HG02623 (cell line): ENCODE measurements at regions not wholly inside any gene's neighbourhood (a gene's known extent, or its start where the extent isn't known, plus 50 kb on each side); places are given as distances from the start of the nearest gene placed in this dataset.
"Not testable (repeated sequence)": the region's sequence is repeated elsewhere in the genome, so short reads cannot be mapped to it uniquely, and the experiment has no call there.

Experiments
- ATAC-seq: cut with Tn5 transposase; IDR thresholded peaks from one replicate; pipeline ENCODE4 v1.9.1; 2021; ENCODE audit warnings: moderate library complexity; ENCODE audit not compliant: unreplicated experiment

GRCh38 chr16:76970087-76970744 is 220.8 kb upstream of the MON1B start:
- ATAC-seq, result no peak

GRCh38 chr16:76970745-76971099 is 220.3 kb upstream of the MON1B start:
- no peak for ATAC-seq

GRCh38 chr16:76976101-76976500 is 214.9 kb upstream of the MON1B start:
- peak; percentile 89 for ATAC-seq

GRCh38 chr16:76976756-76977155 is 214.2 kb upstream of the MON1B start:
- ATAC-seq, result no peak

- no peak for ATAC-seq
Measured at GRCh38 chr16:76984196-76984595, 206.8 kb upstream of the MON1B start.

GRCh38 chr16:76985392-76986045 is 205.5 kb upstream of the MON1B start:
- ATAC-seq, result no peak

- ATAC-seq, result no peak
Measured at GRCh38 chr16:76988526-76988925, 202.5 kb upstream of the MON1B start.

- ATAC-seq, result no peak
Measured at GRCh38 chr16:77002644-77003043, 188.3 kb upstream of the MON1B start.

GRCh38 chr16:77009453-77009852 is 181.5 kb upstream of the MON1B start:
- ATAC-seq, result no peak

- ATAC-seq, result no peak
Measured at GRCh38 chr16:77014441-77014840, 176.5 kb upstream of the MON1B start.

GRCh38 chr16:77030600-77030999 is 160.4 kb upstream of the MON1B start:
- ATAC-seq, result no peak

GRCh38 chr16:77033516-77033915 is 157.5 kb upstream of the MON1B start:
- no peak for ATAC-seq

GRCh38 chr16:77035361-77035760 is 155.6 kb upstream of the MON1B start:
- no peak for ATAC-seq

- ATAC-seq, result no peak
Measured at GRCh38 chr16:77037696-77038347, 153.2 kb upstream of the MON1B start.

- no peak for ATAC-seq
Measured at GRCh38 chr16:77041468-77041867, 149.5 kb upstream of the MON1B start.

- ATAC-seq, result no peak
Measured at GRCh38 chr16:77043076-77043475, 147.9 kb upstream of the MON1B start.

- no peak for ATAC-seq
Measured at GRCh38 chr16:77046206-77046605, 144.8 kb upstream of the MON1B start.

GRCh38 chr16:77048085-77048484 is 142.9 kb upstream of the MON1B start:
- no peak for ATAC-seq

GRCh38 chr16:77049577-77049976 is 141.4 kb upstream of the MON1B start:
- no peak for ATAC-seq

GRCh38 chr16:77056597-77056996 is 134.4 kb upstream of the MON1B start:
- not testable (repeated sequence) for ATAC-seq

- ATAC-seq, result no peak
Measured at GRCh38 chr16:77057161-77057774, 133.7 kb upstream of the MON1B start.

GRCh38 chr16:77059446-77059845 is 131.5 kb upstream of the MON1B start:
- ATAC-seq, result no peak
